ENCODE measurements at regions not wholly inside any gene's neighbourhood (a gene's known extent, or its start where the extent isn't known, plus 50 kb on each side); places are given as distances from the start of the nearest gene placed in this dataset.

GRCh38 chr11:22130462-22131053 lies 62.3 kb upstream of the ANO5 start:
- Histone ChIP-seq H3K4me3 (ENCODE audit: low read depth, low read length) (no peak overlapping the region), H3K4me1 (ENCODE audit: control insufficient read depth, insufficient read depth, low read length) (no peaks in the 10 kb centered on the region), H3K27ac (ENCODE audit: extremely low read depth, low read depth, low read length) (no peak overlapping the region), H3K9me3 (ENCODE audit: control insufficient read depth, insufficient read depth, low read depth, low read length) (no peaks in the 10 kb centered on the region), H3K36me3 (ENCODE audit: control insufficient read depth in 2 of 2, insufficient read depth in 1 of 2, low read length in 2 of 2) (no peaks in the 10 kb centered on the region)
- ChIA-PET CTCF (interaction anchor here (0.5 to 2.0 kb wide), 13 partner anchors 11 to 1479 kb away, joined by 3 to 6 read pairs (median 3); no protein-coding TSS in a partner anchor), POLR2A (no interaction called here)
- TF ChIP-seq ZNF677 (tag by site-specific recombination; IDR thresholded peaks at IDR 0.05), result no peak
- TF ChIP-seq BCL11B (tag by site-specific recombination; IDR thresholded peaks at IDR 0.05; ENCODE audit: low read depth), result no peak
- TF ChIP-seq ZBTB8A (tag by site-specific recombination; IDR thresholded peaks at IDR 0.05), result no peak
- TF ChIP-seq GLI4 (tag by site-specific recombination; IDR thresholded peaks at IDR 0.05), result no peak
- TF ChIP-seq SETDB1 (IDR thresholded peaks at IDR 0.05; ENCODE audit: insufficient read length, low read length), result no peak
- TF ChIP-seq ZNF654 (tag by site-specific recombination; IDR thresholded peaks at IDR 0.05; ENCODE audit: low read depth), result peak; percentile 56
- TF ChIP-seq CTCF (tag by site-specific recombination; IDR thresholded peaks at IDR 0.05), result no peak
- TF ChIP-seq ZBTB6 (tag by site-specific recombination; IDR thresholded peaks at IDR 0.05), result no peak

- TF ChIP-seq PRDM2 (tag by site-specific recombination; IDR thresholded peaks at IDR 0.05; ENCODE audit: borderline replicate concordance), result no peak
- peak; percentile 40; the same call in 1 of the 2 replicates for TF ChIP-seq ZNF146 (tag by site-specific recombination; IDR thresholded peaks at IDR 0.05)
- H3K36me3 ChIP-seq (ENCODE audit: control insufficient read depth in 2 of 2, insufficient read depth in 1 of 2, low read length in 2 of 2), result no peaks in the 10 kb centered on the region
- H3K4me3 ChIP-seq (ENCODE audit: low read depth, low read length), result no peak overlapping the region
- no peak overlapping the region for H3K27ac ChIP-seq (ENCODE audit: extremely low read depth, low read depth, low read length)
- no peaks in the 10 kb centered on the region for H3K4me1 ChIP-seq (ENCODE audit: control insufficient read depth, insufficient read depth, low read length)
- CTCF ChIA-PET, result no interaction called here
- no peaks in the 10 kb centered on the region for H3K9me3 ChIP-seq (ENCODE audit: control insufficient read depth, insufficient read depth, low read depth, low read length)
- POLR2A ChIA-PET, result no interaction called here
Measured at GRCh38 chr11:22133776-22134175, 59.1 kb upstream of the ANO5 start.

- no peak for TF ChIP-seq ZNF350 (tag by site-specific recombination; IDR thresholded peaks at IDR 0.05)
- no peak for TF ChIP-seq ZFHX2 (tag by site-specific recombination; conservative IDR thresholded peaks at IDR 0.05)
- TF ChIP-seq ZXDB (tag by site-specific recombination; IDR thresholded peaks at IDR 0.05), result no peak
- no peak for TF ChIP-seq SETDB1 (IDR thresholded peaks at IDR 0.05; ENCODE audit: insufficient read length, low read length)
- no peak for TF ChIP-seq ZNF580 (tag by site-specific recombination; IDR thresholded peaks at IDR 0.05)
- TF ChIP-seq ZNF585B (tag by site-specific recombination; IDR thresholded peaks at IDR 0.05), result no peak
- no peak for TF ChIP-seq ZNF521 (tag by site-specific recombination; IDR thresholded peaks at IDR 0.05)
- TF ChIP-seq CTCF (tag by site-specific recombination; IDR thresholded peaks at IDR 0.05), result no peak
- no peak for TF ChIP-seq ZNF596 (tag by site-specific recombination; IDR thresholded peaks at IDR 0.05)
- TF ChIP-seq MEIS1 (CRISPR knock-in tag; IDR thresholded peaks at IDR 0.05; ENCODE audit: borderline replicate concordance), result no peak
- TF ChIP-seq ZNF558 (tag by site-specific recombination; IDR thresholded peaks at IDR 0.05), result no peak
- H3K36me3 ChIP-seq (ENCODE audit: control insufficient read depth in 2 of 2, insufficient read depth in 1 of 2, low read length in 2 of 2), result no peaks in the 10 kb centered on the region
- no peak overlapping the region for H3K4me3 ChIP-seq (ENCODE audit: low read depth, low read length)
- no peaks in the 10 kb centered on the region for H3K4me1 ChIP-seq (ENCODE audit: control insufficient read depth, insufficient read depth, low read length)
- ChIA-PET POLR2A (no interaction called here), CTCF (interaction anchor here (0.6 kb wide), 1 partner anchor 110 kb away, joined by 4 read pairs; no protein-coding TSS in a partner anchor)
- no peak overlapping the region for H3K27ac ChIP-seq (ENCODE audit: extremely low read depth, low read depth, low read length)
- no peaks in the 10 kb centered on the region for H3K9me3 ChIP-seq (ENCODE audit: control insufficient read depth, insufficient read depth, low read depth, low read length)
Measured at GRCh38 chr11:22138264-22138663, 54.6 kb upstream of the ANO5 start.

All from HEK293 (cell line).